Activated CD4-positive, alpha-beta T cell treated with anti-CD3 and anti-CD28 coated beads, Interleukin-2, amount 50 U/mL, for 24 hours (primary cell): ENCODE measurements at regions not wholly inside any gene's neighbourhood (a gene's known extent, or its start where the extent isn't known, plus 50 kb on each side); places are given as distances from the start of the nearest gene placed in this dataset.

ENCODE experiments used
- DNase-seq, 2 donors: peaks; one replicate each; pipeline ENCODE4 v3.0.0-alpha.2; 2020; ENCODE audit warnings: low read depth in 1 of 2, low spot score in 1 of 2

GRCh38 chr9:135252980-135253304, 165.5 kb downstream of the OLFM1 start:
- DNase-seq = no peak

- DNase-seq = no peak
Measured at GRCh38 chr9:135253305-135254004, 166.0 kb downstream of the OLFM1 start.

GRCh38 chr9:135254176-135255032, 166.9 kb downstream of the OLFM1 start:
- DNase-seq = no peak

GRCh38 chr9:135255033-135255840, 167.8 kb downstream of the OLFM1 start:
- no peak for DNase-seq

GRCh38 chr9:135255841-135256580, 168.5 kb downstream of the OLFM1 start:
- no peak for DNase-seq

GRCh38 chr9:135256581-135257354, 169.3 kb downstream of the OLFM1 start:
- DNase-seq = no peak

- no peak for DNase-seq
Measured at GRCh38 chr9:135258461-135258860, 171.0 kb downstream of the OLFM1 start.

- DNase-seq = no peak
Measured at GRCh38 chr9:135259273-135259672, 171.8 kb downstream of the OLFM1 start.

GRCh38 chr9:135260221-135261180, 173.0 kb downstream of the OLFM1 start:
- DNase-seq = no peak

- DNase-seq = no peak
Measured at GRCh38 chr9:135262248-135262647, 174.8 kb downstream of the OLFM1 start.

- no peak for DNase-seq
Measured at GRCh38 chr9:135263511-135263910, 176.0 kb downstream of the OLFM1 start.

- DNase-seq = no peak
Measured at GRCh38 chr9:135265931-135266330, 178.5 kb downstream of the OLFM1 start.

GRCh38 chr9:135267191-135267809, 179.8 kb downstream of the OLFM1 start:
- no peak for DNase-seq

- DNase-seq = no peak
Measured at GRCh38 chr9:135268031-135268430, 180.6 kb downstream of the OLFM1 start.

GRCh38 chr9:135268981-135269380, 181.5 kb downstream of the OLFM1 start:
- DNase-seq = no peak

- no peak for DNase-seq
Measured at GRCh38 chr9:135269912-135270830, 182.7 kb downstream of the OLFM1 start.

GRCh38 chr9:135271425-135271824, 184.0 kb downstream of the OLFM1 start:
- no peak for DNase-seq

GRCh38 chr9:135272608-135273007, 185.1 kb downstream of the OLFM1 start:
- no peak for DNase-seq
